ENCODE measurements at regions not wholly inside any gene's neighbourhood (a gene's known extent, or its start where the extent isn't known, plus 50 kb on each side); places are given as distances from the start of the nearest gene placed in this dataset.

DNA sequence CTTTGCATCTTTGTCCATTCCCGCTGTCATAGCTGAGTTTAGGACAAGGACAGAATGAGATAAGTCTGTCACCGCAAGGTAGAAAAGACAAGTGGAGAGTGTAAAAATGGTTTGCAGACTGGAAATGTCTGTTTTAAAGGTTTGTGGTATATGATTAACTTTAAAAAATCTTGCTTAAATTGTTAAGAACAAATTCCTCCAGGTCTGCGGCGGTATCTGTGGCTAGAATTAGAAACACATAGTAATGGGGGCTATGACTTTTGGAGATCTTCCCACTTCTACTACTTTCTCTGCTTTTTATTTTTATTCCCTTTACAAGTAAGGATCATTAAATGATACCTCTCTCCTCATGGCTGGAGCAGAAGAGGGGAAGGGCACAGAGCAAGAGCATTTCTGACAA lies 92.2 kb downstream of the MID1IP1 start:
- TF ChIP-seq ZNF146 (tag by site-specific recombination; IDR thresholded peaks at IDR 0.05) (no peak), KLF16 (tag by site-specific recombination; IDR thresholded peaks at IDR 0.05) (no peak), ZBTB20 (tag by site-specific recombination; IDR thresholded peaks at IDR 0.05) (no peak), MZF1 (tag by site-specific recombination; IDR thresholded peaks at IDR 0.05; ENCODE audit: borderline replicate concordance) (no peak), ZEB2 (tag by site-specific recombination; IDR thresholded peaks at IDR 0.05) (no peak), ZNF175 (tag by site-specific recombination; IDR thresholded peaks at IDR 0.05) (no peak)
- TF ChIP-seq, protein P1, sequence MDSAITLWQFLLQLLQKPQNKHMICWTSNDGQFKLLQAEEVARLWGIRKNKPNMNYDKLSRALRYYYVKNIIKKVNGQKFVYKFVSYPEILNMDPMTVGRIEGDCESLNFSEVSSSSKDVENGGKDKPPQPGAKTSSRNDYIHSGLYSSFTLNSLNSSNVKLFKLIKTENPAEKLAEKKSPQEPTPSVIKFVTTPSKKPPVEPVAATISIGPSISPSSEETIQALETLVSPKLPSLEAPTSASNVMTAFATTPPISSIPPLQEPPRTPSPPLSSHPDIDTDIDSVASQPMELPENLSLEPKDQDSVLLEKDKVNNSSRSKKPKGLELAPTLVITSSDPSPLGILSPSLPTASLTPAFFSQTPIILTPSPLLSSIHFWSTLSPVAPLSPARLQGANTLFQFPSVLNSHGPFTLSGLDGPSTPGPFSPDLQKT (IDR thresholded peaks at IDR 0.05; ENCODE audit: borderline replicate concordance, low read depth, low read length), result no peak
- TF ChIP-seq, protein P2, sequence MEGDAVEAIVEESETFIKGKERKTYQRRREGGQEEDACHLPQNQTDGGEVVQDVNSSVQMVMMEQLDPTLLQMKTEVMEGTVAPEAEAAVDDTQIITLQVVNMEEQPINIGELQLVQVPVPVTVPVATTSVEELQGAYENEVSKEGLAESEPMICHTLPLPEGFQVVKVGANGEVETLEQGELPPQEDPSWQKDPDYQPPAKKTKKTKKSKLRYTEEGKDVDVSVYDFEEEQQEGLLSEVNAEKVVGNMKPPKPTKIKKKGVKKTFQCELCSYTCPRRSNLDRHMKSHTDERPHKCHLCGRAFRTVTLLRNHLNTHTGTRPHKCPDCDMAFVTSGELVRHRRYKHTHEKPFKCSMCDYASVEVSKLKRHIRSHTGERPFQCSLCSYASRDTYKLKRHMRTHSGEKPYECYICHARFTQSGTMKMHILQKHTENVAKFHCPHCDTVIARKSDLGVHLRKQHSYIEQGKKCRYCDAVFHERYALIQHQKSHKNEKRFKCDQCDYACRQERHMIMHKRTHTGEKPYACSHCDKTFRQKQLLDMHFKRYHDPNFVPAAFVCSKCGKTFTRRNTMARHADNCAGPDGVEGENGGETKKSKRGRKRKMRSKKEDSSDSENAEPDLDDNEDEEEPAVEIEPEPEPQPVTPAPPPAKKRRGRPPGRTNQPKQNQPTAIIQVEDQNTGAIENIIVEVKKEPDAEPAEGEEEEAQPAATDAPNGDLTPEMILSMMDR (tag by site-specific recombination; IDR thresholded peaks at IDR 0.05), result no peak
- TF ChIP-seq, protein P3, sequence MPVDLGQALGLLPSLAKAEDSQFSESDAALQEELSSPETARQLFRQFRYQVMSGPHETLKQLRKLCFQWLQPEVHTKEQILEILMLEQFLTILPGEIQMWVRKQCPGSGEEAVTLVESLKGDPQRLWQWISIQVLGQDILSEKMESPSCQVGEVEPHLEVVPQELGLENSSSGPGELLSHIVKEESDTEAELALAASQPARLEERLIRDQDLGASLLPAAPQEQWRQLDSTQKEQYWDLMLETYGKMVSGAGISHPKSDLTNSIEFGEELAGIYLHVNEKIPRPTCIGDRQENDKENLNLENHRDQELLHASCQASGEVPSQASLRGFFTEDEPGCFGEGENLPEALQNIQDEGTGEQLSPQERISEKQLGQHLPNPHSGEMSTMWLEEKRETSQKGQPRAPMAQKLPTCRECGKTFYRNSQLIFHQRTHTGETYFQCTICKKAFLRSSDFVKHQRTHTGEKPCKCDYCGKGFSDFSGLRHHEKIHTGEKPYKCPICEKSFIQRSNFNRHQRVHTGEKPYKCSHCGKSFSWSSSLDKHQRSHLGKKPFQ (tag by site-specific recombination; IDR thresholded peaks at IDR 0.05), result no peak
- TF ChIP-seq, protein P4, sequence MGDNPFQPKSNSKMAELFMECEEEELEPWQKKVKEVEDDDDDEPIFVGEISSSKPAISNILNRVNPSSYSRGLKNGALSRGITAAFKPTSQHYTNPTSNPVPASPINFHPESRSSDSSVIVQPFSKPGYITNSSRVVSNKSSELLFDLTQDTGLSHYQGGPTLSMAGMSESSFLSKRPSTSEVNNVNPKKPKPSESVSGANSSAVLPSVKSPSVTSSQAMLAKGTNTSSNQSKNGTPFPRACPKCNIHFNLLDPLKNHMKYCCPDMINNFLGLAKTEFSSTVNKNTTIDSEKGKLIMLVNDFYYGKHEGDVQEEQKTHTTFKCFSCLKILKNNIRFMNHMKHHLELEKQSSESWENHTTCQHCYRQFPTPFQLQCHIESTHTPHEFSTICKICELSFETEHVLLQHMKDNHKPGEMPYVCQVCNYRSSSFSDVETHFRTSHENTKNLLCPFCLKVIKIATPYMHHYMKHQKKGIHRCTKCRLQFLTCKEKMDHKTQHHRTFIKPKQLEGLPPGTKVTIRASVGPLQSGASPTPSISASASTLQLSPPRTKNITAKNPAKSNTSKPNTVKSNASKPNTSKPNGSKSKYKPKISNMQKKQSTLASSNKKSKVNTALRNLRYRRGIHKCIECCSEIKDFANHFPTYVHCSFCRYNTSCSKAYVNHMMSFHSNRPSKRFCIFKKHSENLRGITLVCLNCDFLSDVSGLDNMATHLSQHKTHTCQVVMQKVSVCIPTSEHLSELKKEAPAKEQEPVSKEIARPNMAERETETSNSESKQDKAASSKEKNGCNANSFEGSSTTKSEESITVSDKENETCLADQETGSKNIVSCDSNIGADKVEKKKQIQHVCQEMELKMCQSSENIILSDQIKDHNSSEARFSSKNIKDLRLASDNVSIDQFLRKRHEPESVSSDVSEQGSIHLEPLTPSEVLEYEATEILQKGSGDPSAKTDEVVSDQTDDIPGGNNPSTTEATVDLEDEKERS (tag by site-specific recombination; IDR thresholded peaks at IDR 0.05), result no peak
- TF ChIP-seq, protein P5, sequence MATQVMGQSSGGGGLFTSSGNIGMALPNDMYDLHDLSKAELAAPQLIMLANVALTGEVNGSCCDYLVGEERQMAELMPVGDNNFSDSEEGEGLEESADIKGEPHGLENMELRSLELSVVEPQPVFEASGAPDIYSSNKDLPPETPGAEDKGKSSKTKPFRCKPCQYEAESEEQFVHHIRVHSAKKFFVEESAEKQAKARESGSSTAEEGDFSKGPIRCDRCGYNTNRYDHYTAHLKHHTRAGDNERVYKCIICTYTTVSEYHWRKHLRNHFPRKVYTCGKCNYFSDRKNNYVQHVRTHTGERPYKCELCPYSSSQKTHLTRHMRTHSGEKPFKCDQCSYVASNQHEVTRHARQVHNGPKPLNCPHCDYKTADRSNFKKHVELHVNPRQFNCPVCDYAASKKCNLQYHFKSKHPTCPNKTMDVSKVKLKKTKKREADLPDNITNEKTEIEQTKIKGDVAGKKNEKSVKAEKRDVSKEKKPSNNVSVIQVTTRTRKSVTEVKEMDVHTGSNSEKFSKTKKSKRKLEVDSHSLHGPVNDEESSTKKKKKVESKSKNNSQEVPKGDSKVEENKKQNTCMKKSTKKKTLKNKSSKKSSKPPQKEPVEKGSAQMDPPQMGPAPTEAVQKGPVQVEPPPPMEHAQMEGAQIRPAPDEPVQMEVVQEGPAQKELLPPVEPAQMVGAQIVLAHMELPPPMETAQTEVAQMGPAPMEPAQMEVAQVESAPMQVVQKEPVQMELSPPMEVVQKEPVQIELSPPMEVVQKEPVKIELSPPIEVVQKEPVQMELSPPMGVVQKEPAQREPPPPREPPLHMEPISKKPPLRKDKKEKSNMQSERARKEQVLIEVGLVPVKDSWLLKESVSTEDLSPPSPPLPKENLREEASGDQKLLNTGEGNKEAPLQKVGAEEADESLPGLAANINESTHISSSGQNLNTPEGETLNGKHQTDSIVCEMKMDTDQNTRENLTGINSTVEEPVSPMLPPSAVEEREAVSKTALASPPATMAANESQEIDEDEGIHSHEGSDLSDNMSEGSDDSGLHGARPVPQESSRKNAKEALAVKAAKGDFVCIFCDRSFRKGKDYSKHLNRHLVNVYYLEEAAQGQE (tag by site-specific recombination; IDR thresholded peaks at IDR 0.05), result no peak

Measured in HEK293 (cell line).